NCI-H1694 (cell line): ENCODE measurements at regions not wholly inside any gene's neighbourhood (a gene's known extent, or its start where the extent isn't known, plus 50 kb on each side); places are given as distances from the start of the nearest gene placed in this dataset.
"Not testable (repeated sequence)": the region's sequence is repeated elsewhere in the genome, so short reads cannot be mapped to it uniquely, and the experiment has no call there.

Experiments
- DNase-seq: peaks from one replicate; lab custom pipeline; 2025; lab: John Stamatoyannopoulos, UW

GRCh38 chr4:74505355-74505978 lies 60.5 kb downstream of the AREG start:
- not testable (repeated sequence) for DNase-seq

- DNase-seq, result not testable (repeated sequence)
Measured at GRCh38 chr4:74509363-74509762, 64.4 kb downstream of the AREG start.

GRCh38 chr4:74516303-74516702 lies 71.4 kb downstream of the AREG start:
- DNase-seq, result no peak

GRCh38 chr4:74517996-74518395 lies 73.1 kb downstream of the AREG start:
- no peak for DNase-seq

- no peak for DNase-seq
Measured at GRCh38 chr4:74522251-74522991, 77.5 kb downstream of the AREG start.

- DNase-seq, result no peak
Measured at GRCh38 chr4:74523096-74523495, 78.2 kb downstream of the AREG start.

- DNase-seq, result no peak
Measured at GRCh38 chr4:74524985-74525384, 80.0 kb downstream of the AREG start.

GRCh38 chr4:74527049-74527448 lies 82.1 kb downstream of the AREG start:
- DNase-seq, result no peak

- no peak for DNase-seq
Measured at GRCh38 chr4:74528178-74528577, 83.2 kb downstream of the AREG start.

- no peak for DNase-seq
Measured at GRCh38 chr4:74529284-74530041, 84.5 kb downstream of the AREG start.

GRCh38 chr4:74531963-74532794 lies 87.2 kb downstream of the AREG start:
- DNase-seq, result no peak

GRCh38 chr4:74534121-74534520 lies 89.2 kb downstream of the AREG start:
- no peak for DNase-seq

- DNase-seq, result no peak
Measured at GRCh38 chr4:74534936-74535335, 90.0 kb downstream of the AREG start.

- DNase-seq, result no peak
Measured at GRCh38 chr4:74535512-74535911, 90.6 kb downstream of the AREG start.

- no peak for DNase-seq
Measured at GRCh38 chr4:74536557-74536956, 91.6 kb downstream of the AREG start.

- no peak for DNase-seq
Measured at GRCh38 chr4:74537459-74537858, 92.5 kb downstream of the AREG start.

GRCh38 chr4:74539044-74539790 lies 94.3 kb downstream of the AREG start:
- no peak for DNase-seq

GRCh38 chr4:74540193-74540592 lies 95.3 kb downstream of the AREG start:
- no peak for DNase-seq

- no peak for DNase-seq
Measured at GRCh38 chr4:74541667-74542066, 96.7 kb downstream of the AREG start.

- DNase-seq, result no peak
Measured at GRCh38 chr4:74543231-74543781, 98.4 kb downstream of the AREG start.

GRCh38 chr4:74543983-74544382 lies 99.0 kb downstream of the AREG start:
- no peak for DNase-seq
